SKM-1 (cell line): ENCODE measurements at regions not wholly inside any gene's neighbourhood (a gene's known extent, or its start where the extent isn't known, plus 50 kb on each side); places are given as distances from the start of the nearest gene placed in this dataset.
A peak's percentile ranks its signal among the peaks of the same experiment; 100 is the strongest.
"Not testable (repeated sequence)": the region's sequence is repeated elsewhere in the genome, so short reads cannot be mapped to it uniquely, and the experiment has no call there.

Experiments used
- DNase-seq: peaks from one replicate; lab custom pipeline; 2025; ENCODE audit not compliant: unreplicated experiment; lab: John Stamatoyannopoulos, UW

DNA sequence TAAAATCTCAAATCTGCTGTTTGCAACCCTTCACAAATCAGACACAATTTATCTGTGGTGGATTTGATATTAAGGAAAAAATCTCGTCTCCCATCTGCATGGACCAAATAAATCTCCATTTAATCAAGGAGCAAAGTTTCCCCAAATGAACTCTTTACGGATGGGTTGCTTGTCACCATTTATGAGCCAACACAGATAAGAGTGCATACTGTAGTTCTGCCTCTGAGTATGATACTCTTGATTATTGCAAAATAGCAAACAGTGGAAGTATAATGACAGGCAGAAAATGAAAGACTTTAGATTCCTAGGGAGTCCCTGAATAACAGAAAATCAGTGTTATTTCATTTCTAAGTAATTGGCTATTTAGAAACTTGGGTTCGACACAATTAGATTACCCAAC lies 1395.9 kb downstream of the FAM181B start:
- no peak for DNase-seq

DNA sequence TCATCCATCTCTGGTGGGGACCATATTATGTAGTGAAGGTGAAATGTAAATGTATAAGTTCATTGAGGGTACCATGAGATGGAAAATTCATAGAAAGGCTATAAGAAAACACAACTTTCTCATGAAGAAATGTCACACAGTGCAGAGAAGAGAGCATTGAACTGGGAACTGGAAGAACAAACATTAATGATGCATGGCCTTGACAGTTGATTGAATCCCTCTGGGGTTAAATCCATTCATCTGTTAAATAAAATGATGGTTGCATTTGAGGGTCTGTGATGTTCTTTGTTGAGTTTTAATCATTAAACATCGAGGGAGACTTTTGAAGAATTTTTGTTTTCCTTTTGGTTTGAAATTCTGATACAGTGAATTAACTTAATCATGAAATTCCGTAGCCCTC lies 1401.4 kb downstream of the FAM181B start:
- no peak for DNase-seq

GRCh38 chr11:81331611-81332235 lies 1401.9 kb downstream of the FAM181B start:
- DNase-seq: no peak

GRCh38 chr11:81331088-81331487 lies 1402.6 kb downstream of the FAM181B start:
- no peak for DNase-seq

DNA sequence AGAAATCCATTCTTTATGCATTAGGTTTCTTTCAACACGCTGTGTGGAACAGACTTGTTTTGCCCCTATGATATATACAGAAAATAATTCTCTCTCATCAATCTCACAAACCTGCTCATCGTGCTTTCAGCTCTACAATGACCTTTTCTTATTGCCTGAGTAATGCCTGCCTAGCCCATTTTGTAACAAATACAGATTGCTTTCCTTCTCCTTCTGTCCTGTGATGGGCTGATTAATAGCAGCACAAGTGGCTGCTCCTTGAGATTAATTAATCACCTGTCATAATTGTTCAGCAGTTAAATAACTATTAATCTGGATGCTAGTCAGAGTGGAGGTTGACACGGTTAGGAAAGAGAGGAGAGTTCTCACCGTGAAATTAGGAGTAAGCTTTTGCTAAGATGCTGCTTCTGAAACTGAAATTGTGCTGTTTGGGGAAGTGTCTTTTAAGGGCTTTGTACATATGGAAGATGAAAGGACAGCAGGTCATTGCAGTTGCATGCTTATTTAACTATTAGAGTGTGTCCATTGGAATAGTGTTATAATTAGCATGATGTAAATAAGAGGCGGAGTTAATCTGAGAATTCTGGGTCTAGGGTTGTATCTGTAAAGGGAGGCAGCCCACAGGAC lies 1430.5 kb downstream of the FAM181B start:
- DNase-seq: no peak

- no peak for DNase-seq
Observed at GRCh38 chr11:81301166-81301830, 1432.4 kb downstream of the FAM181B start.

DNA sequence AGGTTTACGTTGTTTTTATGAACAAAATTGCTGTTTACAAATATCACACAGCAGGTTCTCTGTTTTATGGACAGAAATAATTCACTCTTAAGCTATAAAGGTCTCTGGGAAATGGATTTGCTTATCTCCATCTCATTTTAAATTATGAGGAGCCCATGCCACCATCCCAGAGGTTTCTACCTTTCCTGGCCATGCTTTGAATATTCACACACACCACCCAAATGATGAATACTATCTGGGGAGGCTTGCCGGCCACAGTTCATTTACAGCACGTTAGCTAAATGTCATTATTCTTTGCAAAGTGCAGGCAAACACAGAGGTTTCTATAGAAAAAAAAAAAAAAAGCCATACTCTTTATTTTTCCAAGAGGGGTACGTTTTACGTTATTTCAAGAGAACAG lies 1446.7 kb downstream of the FAM181B start:
- no peak for DNase-seq

- DNase-seq: no peak
Observed at GRCh38 chr11:81286550-81286949, 1447.1 kb downstream of the FAM181B start.

DNA sequence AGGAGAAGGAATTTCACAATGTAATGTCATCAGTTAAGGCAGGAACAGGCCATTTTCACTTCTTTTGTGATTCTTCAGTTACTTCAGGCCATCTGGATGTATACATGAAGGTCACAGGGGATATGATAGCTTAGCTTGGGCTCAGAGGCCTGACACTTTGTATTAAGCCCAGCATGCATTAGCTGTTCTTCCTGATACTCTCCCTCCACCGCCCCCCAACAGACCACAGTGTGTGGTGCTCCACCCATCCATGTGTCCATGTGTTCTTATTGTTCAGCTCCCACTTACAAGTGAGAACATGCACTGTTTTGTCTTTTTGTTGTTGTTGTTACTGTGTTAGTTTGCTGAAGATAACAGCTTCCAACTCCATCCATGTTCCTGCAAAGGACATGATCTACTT lies 1453.4 kb downstream of the FAM181B start:
- DNase-seq: not testable (repeated sequence)

DNA sequence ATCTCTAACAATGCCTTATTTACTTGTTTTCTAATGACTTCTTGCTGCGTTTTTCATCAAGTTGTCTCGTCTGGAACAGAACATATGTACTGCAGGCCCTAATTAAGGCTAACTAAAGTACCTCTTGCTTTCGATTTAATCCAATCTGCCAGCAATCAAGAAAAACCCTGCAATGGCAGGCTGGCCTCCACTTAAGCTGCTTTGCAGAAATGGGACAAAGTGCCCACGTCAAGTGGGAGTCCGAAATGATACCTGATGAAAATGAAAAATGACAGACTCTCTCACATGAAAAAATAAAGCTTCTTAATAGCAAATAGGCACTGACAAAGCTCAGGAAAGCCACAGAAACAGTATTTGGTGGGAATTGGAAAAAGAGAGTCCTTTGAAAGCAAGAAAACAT lies 1454.7 kb downstream of the FAM181B start:
- DNase-seq: no peak

GRCh38 chr11:81270686-81271085 lies 1463.0 kb downstream of the FAM181B start:
- DNase-seq: no peak

DNA sequence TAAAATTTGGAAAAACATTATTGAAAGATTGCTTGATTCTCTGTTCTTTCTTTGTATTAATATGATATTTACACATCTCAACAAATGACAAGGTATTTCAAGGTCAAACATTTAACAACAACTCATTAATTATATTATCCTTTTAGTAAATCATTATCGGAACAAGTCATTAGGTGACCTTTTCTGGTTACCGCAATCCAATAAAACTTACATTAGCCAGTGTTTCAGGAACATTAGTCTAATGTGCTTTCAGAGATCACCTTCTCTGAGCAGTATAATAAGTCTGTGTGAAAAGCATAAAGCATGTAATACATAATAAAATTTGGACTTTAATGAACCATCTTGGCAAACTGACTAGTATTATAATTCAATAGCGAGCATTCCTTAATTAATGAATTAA lies 1466.4 kb downstream of the FAM181B start:
- DNase-seq: no peak

DNA sequence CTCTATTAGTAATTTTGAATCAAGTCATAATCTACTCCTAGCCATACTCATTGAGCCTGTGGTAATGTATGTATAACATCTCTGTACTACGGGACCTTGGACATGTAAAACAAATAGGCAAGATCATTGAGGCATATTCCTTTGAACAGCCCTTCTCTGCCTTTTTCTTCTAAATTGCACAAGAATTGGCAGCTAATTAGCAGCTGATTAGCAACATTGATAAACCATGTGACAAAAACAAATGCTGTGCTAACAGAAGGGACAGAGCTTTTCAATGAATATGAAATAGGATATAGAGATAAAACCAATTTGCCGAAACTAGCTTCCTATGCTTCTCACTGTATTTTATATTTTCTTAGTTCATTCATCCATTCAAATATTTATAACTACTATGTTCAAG lies 1474.2 kb downstream of the FAM181B start:
- DNase-seq: no peak

DNA sequence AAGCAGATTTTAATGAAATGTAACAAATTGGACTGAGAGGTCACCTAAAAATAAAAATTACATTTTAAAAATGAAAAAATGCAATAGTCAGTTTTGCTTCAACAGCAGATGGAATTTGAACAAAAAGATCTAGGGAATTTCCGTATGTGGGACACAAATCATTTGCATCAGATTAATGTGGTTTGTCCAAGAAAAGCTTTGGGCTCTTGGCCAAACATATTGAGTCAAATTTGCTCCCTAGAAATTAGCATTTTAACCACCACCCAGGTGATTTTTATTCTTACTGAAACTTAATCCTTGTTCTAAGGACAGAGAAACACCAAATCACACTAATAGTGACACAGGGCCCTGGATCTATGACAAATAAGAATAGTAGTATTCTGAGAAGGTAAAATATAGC lies 1477.8 kb downstream of the FAM181B start:
- DNase-seq: no peak

- DNase-seq: no peak
Observed at GRCh38 chr11:81253244-81253643, 1480.4 kb downstream of the FAM181B start.

DNA sequence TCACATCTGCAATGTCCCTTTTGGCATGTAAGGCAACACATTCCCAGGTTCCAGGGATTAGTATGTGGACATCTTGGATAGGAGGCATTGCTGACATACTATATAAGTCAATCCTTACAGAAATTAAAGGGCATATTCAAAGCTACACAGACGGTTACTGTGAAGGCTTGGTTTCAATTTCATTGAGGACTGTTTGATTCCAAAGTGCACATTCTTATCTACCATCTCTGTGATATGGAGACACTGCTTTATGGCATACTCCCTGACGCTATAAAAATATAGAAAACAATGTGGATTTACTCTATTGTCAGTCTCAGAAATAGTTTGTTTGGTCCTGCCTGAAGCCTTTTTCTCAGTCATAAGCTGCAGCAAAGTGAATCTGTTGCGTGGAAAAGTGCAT lies 1486.7 kb downstream of the FAM181B start:
- no peak for DNase-seq

DNA sequence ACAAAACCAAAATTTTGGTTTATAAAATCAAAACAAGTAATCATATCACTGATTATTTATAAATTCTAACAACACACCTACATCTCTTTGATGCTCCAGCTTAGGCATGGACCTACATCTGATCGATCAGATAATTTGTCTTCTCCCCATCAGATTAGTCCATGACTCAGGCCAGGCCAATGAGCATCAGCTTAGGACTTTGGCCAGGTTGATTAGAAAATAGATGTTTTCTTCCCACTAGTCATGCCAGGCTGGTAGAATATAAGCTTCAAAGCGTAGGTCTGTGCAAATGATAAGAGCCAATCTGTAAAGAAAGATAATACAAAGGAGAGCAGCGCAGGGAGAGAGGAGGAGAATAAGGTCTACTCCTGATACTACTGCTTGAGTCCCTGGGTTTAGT lies 1487.9 kb downstream of the FAM181B start:
- no peak for DNase-seq

- DNase-seq: no peak
Observed at GRCh38 chr11:81241672-81242275, 1491.9 kb downstream of the FAM181B start.

- peak; percentile 6 for DNase-seq
Observed at GRCh38 chr11:81237139-81237538, 1496.5 kb downstream of the FAM181B start.

DNA sequence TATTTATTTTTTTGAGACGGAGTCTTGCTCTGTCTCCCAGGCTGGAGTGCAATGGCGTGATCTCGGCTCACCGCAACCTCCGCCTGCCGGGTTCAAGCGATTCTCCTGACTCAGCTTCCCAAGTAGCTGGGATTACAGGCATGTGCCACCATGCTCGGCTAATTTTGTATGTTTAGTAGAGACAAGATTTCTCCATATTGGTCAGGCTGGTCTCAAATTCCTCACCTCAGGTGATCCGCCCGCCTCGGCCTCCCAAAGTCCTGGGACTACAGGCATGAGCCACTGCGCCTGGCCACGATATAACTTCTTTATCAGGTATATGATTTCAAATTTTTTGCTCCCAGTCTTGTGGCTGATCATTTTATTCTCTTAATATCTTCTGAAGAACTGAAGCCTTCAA lies 1506.3 kb downstream of the FAM181B start:
- DNase-seq: not testable (repeated sequence)

GRCh38 chr11:81224396-81224795 lies 1509.3 kb downstream of the FAM181B start:
- no peak for DNase-seq

DNA sequence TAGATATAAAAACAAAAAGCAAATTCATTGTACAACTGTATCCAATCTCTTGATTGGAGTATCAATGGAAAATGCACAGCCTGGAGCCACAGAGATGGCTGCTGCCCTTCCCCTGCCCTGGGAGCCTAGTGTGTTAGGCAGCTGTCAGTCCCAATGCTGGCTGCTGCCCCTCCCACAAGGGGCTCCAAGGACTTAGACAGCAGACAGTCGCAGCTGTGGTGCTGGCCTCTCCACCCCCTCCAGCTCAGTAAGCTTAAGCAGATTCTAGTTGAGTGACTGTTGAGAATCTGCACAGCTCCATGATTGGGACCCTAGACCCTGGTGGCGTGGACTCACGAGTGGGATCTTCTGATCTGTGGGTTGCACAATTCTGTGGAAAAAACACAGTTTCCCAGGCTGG lies 1511.2 kb downstream of the FAM181B start:
- DNase-seq: no peak
